Upper lobe of left lung (tissue), 4 donors: ENCODE measurements at regions not wholly inside any gene's neighbourhood (a gene's known extent, or its start where the extent isn't known, plus 50 kb on each side); places are given as distances from the start of the nearest gene placed in this dataset.

Experiments used
- EP300 ChIP-seq, 4 donors: sonication (generic); formaldehyde crosslinking; IDR thresholded peaks; one replicate each; pipeline ENCODE4 v1.5.1; 2017; ENCODE audit warnings: antibody characterized with exemption in 4 of 4, control low read depth in 2 of 4
- POLR2A ChIP-seq, 4 donors: fragments of 450-650 bp; IDR thresholded peaks; one replicate each; pipeline ENCODE4 v1.5.1; 2016 to 2017; ENCODE audit warnings: antibody characterized with exemption in 4 of 4, mild to moderate bottlenecking in 2 of 4
- POLR2AphosphoS5 ChIP-seq, 2 donors: sonication (generic); formaldehyde crosslinking; IDR thresholded peaks; one replicate each; pipeline ENCODE4 v1.5.1; 2017; ENCODE audit warnings: antibody characterized with exemption in 2 of 2
- TF ChIP-seq, protein P1 (sequence below), 6 experiments: fragments of 450-650 bp in 4 of 6; fragments of 200-600 bp in 2 of 6; sonication (generic) in 2 of 6; IDR thresholded peaks; one replicate each; pipeline ENCODE4 v1.5.1; 2016 to 2019; ENCODE audit warnings: antibody characterized with exemption in 6 of 6

DNA sequence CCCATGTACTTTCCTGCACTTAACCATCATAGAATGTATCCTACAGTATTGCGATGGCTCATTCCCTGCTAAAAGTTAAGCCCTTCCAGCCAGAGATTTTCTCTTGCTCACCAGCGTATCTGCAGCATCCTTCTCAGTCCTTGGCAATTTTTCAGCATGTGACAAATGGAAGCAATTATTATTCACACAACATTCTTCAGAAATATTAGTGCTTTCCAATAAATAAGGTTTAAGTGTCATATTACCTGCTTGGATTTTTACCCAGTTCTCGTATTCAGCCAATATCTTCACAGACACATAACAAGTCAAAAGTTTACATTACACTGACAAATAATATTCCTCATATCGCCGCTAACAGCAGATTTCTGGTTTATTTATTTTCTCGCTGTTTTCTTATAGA is 82.3 kb downstream of the POU4F1 start:
- TF ChIP-seq, protein P1, sequence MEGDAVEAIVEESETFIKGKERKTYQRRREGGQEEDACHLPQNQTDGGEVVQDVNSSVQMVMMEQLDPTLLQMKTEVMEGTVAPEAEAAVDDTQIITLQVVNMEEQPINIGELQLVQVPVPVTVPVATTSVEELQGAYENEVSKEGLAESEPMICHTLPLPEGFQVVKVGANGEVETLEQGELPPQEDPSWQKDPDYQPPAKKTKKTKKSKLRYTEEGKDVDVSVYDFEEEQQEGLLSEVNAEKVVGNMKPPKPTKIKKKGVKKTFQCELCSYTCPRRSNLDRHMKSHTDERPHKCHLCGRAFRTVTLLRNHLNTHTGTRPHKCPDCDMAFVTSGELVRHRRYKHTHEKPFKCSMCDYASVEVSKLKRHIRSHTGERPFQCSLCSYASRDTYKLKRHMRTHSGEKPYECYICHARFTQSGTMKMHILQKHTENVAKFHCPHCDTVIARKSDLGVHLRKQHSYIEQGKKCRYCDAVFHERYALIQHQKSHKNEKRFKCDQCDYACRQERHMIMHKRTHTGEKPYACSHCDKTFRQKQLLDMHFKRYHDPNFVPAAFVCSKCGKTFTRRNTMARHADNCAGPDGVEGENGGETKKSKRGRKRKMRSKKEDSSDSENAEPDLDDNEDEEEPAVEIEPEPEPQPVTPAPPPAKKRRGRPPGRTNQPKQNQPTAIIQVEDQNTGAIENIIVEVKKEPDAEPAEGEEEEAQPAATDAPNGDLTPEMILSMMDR (IDR thresholded peaks at IDR 0.05) = no peak
- TF ChIP-seq EP300 (IDR thresholded peaks at IDR 0.05) (no peak), POLR2AphosphoS5 (IDR thresholded peaks at IDR 0.05) (no peak), POLR2A (IDR thresholded peaks at IDR 0.05) (no peak)
